ENCODE measurements at regions not wholly inside any gene's neighbourhood (a gene's known extent, or its start where the extent isn't known, plus 50 kb on each side); places are given as distances from the start of the nearest gene placed in this dataset.

GRCh38 chr3:117417411-117417810 lies 707.8 kb downstream of the TUSC7 start:
- DNase-seq: no peak

DNA sequence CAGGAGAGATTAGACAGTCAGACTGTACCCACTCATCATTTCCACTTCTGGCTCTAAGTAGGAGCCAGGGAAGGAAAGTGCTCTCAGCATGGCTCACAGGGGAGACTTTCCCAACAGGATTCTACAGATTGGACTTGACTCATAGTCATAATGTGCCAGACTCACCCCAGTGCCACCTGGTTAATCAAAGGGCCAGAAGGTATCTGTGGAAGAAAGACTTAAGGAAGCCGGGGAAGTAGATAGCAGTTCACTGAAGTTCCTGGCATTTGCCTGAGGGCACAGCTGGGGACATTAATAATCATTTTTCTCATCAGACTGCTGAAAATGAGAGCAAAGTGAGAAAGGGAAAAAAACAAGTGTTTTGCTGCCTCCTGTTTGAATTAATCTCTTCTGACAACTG lies 717.5 kb downstream of the TUSC7 start:
- DNase-seq: no peak

DNA sequence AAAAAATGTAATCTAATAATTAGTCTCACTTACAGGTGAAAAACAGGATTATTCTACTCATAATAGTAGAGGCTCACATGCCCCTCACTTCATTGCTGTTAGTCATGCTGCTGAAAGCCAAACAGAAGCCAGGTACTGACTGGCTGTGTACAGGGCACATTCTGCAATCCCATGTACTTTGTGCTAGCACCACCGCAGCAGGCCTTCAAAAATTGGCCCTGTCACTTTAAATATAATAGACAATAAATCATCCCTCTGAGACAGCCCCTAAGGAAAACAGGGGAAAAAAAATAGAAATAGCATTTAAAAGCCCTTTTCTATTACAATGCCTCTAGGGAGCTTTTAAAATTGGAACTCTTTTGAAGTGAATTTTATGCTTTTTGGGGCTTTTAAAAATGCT lies 723.8 kb downstream of the TUSC7 start:
- no peak for DNase-seq

- DNase-seq: no peak
Measured at GRCh38 chr3:117434661-117435412, 725.3 kb downstream of the TUSC7 start.

DNA sequence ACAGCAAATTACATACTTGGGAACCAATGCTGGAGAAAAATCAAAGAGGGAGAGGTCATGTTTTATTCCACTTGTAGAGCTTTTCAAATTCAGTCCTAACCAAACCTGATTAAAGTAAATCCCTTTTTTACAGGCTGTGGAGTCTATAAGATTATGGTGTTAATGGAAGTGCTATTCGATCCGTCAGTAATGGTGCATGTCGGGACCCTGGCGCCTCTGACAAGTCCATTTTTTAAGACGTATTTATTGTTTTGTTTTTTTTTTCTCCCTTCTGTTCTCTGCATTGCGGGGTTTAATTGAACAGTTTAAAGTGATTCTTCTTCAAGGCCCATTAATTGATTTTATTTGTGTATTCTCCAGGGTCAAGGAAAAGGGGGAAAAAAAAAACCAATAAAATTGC lies 725.9 kb downstream of the TUSC7 start:
- DNase-seq: no peak

DNA sequence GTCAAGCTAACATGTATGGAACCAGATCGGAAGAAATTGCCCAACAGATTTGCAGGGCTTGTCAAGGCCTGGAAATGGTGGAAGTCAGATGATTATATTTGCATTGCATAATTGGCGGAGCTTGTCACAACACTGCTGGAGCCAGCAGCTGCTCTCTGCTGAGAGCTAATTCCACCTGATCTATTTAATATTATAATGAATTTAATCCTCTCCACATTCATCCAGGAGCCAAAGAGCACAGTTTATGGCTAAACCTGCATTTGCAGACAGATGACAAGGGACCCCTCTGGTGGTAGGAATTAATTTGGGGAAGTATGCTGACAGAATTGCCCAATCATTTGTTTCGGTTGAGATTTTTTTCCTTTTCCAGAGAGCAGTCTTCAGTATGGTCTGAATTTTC lies 730.2 kb downstream of the TUSC7 start:
- DNase-seq: no peak

DNA sequence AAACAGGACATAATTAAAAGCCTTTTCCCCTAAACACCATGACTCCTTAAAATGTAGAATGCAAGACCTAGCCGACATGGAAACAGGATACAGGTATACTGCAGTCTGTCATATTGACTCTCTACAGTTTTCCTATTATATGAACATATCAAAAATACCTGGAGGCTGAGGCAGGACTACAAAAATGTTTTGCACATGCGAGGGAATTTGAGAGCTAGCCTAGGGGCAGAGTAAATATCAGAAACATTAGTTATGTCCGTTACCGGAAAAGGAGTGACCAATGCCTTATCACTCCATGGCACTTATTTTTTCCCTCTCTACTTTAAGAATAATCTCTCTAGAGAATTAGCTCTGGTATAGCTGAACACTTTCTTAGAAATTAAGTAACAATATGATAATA lies 732.3 kb downstream of the TUSC7 start:
- DNase-seq: no peak

DNA sequence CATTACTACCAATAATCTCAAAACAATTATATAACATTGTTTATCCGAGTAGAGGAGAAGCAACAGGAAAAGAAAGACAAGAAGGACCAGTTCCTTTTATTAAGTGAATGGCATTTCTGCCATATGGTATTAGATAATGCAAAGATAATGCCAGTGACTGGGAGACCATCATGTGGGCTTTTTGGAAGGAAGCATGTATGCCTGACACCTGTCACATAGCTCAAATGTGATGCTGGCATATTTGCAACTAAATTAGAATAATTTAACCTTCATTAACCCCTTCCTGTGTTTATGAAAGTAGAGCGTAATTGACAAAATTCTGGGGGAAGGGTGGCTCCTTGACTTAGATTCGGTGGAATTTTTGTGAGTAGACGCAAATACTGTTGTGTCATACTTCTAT lies 733.0 kb downstream of the TUSC7 start:
- DNase-seq: no peak

DNA sequence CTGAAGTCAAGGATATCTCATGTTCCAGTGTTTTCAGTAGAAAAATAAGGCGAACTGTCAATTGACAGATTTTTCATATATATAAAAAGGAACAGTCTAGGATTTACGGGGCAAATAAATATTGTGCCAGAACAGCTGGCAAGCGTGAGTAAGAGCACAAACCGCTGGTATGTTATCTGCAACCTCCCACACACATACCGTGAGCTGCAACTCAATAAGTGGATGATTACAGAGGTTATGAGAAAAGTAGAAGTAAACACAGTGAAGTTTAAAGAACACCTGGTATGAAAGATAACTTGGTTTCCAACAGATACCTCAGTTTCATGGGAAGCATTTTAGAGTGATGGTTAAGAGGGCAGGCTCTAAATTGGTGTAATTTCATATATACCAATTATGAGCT lies 733.4 kb downstream of the TUSC7 start:
- DNase-seq: no peak

DNA sequence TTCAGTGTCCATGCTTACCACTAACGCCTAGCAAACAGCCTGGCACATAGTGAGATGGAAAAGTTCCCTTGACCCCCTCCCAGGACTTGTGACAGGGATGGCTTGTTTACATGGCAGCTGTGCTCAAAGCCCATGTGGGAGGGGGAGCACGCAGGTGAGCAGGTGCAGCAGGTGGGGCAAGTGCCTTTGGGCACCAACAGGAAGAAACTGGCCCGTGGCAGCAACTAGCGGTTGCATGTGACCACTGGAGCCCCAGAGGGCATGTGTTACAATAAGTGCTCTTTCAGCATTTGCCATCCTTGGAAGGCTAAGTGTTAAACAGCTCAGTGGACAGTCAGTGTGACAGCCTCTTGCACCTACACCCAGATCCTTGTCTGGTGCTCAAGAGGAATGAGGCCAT lies 734.6 kb downstream of the TUSC7 start:
- no peak for DNase-seq

GRCh38 chr3:117447419-117447818 lies 737.8 kb downstream of the TUSC7 start:
- no peak for DNase-seq

DNA sequence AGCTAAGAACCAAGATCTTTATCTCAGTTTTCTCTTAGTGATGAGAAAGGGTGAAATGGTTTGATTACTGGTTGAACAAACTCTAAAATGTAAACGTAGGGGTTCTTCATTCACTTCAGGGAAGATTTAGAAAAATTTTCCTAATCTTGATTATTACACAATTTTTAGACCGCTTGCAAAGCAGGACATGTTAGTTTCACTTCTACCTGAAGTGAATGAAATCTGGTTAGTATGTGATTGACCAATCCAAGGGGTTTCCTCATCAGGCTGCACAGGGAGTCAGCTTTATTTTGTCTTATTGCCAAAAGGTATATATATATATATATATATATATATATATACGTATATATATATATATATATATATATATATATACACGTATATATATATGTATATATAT lies 740.4 kb downstream of the TUSC7 start:
- no peak for DNase-seq

DNA sequence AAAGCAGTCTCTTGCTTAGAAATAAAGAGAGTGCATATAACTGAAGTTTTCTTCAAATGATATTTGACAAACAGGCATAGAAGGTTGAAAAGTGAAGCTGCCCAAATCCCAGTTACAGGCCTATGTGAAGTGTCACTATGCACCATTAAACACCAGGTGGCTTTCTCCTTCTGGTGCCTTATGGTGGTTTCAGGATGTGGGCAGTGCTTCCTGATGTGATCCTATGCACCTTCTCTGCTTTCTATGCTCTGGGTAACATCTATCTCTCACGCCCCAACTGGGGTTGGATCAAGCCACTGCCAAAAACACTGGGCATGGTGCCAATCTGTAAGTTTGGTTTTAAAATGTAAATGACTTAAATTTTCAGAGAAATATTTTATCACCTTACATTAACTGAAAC lies 744.7 kb downstream of the TUSC7 start:
- no peak for DNase-seq

DNA sequence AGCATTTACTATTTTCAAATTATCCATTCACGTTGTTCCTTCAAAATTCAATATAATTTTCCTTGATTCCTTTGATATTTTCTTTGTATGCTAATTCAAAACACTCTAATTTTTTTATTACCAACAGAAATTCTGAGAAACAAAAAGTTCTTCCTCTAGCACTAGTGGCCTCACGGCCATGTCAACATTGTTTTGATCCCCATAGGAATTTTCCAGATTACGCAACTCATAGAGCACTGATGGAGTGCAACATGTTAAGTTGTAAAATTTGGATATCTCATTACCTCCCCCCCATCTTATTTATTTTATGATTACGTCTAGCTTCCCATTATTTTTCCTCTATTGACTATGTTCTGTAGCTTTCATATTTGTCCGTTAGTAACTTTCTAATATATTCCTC lies 745.3 kb downstream of the TUSC7 start:
- no peak for DNase-seq

- no peak for DNase-seq
Measured at GRCh38 chr3:117455782-117456181, 746.2 kb downstream of the TUSC7 start.

GRCh38 chr3:117463276-117464115 lies 753.9 kb downstream of the TUSC7 start:
- DNase-seq: no peak

DNA sequence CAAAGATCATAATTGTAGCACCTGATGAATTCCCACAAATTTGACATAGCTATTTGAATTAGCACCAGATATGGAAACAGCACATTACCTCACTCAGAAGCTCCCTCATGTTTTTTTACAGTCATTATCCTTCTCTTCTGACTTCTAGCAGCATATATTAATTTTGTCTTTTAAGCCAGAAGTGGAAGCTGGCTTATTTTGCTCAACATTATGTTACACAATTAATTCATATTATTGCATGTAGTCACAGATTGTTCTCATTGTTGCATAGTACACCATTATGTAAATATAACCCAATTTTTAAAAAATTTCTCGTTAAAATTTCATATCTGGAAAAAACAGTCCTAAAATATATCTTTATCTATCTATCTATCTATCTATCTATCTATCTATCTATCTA lies 762.3 kb downstream of the TUSC7 start:
- DNase-seq: no peak

DNA sequence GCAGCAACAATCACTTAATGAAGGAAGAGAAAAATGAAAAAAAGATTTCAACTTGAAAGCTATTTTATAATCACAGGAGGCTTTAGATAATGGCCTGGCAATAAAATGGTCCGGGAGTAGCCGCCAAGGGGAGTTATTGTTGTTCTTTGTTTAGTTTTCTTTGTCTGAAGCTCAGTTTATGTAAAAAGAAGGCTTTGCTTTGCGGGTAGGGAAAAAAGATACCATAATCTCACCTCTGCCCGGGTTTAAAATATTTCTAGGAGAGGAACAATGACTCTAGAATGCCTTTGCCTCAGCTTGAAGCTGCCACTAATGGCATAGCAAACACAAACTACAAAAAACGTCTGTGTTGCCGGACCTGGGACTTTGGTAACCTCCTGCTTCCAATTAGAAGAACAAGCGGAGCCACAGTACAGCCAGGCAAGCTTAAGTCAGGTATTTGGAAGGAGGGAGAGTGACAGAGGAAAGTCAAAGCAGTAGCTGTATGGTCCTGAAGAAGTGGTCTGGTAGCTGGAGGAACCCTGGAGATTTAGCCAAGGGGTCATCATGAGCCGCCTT lies 764.5 kb downstream of the TUSC7 start:
- no peak for DNase-seq

DNA sequence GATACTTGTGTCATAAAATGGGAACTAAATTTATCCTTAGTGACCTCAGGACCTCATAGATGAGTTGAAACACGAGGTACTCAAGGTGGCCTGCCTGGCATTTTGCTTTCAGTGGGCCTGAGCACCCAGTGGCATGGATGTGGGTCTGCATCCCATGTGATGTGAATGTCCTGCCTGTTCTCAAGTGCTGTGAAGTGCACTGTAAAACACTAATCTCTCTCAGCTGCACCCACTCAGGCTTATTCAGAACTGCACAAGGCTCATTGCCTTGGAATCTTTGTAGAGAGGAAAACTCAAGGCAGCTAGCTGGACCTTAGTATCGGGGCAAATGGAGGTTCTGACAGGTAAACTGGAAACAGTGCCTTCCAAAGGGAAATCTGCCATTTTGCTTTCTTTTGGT lies 767.0 kb downstream of the TUSC7 start:
- DNase-seq: no peak

DNA sequence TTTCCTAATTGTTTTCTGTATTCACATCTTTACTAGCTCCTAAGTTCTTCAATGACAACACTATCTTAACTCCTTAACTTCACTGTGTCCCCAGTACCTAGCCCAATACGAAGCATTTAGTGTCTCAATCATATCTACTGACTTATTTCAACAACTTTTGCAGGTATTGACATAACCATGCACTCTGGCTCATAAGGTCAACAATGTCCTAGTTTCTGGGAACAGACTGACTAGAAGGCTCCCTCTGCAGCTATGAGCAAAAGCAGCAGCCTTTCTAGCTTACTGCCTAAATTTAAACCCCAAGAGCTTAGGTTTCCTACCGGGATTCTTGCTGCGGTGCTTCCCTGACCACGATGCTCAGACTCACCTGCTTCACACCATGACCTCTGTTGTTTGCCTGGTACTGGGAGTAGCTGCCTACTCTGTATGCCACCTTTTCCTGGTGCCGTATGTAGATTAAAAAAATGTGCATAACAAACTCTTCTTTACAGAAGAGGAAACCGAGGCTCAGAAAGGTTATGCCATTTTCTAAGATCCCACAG lies 767.7 kb downstream of the TUSC7 start:
- no peak for DNase-seq

DNA sequence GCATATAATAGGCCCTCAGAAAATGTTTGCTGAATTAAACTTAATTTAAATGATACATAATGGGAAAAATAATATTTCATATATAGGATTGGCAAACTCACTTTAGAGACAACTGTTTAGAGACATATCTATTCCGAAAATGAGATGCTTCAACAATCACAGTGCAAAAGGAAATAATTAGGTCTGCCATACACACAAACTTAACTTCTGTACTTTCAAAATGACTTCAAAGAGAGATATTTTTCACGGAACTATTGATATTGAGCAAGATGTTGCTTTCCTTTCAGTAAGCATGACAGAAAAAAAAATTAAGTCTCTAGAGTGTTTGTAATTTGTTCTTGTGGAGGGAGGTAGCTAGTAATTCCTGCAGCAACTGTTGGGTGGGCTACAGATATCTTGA lies 769.5 kb downstream of the TUSC7 start:
- no peak for DNase-seq

DNA sequence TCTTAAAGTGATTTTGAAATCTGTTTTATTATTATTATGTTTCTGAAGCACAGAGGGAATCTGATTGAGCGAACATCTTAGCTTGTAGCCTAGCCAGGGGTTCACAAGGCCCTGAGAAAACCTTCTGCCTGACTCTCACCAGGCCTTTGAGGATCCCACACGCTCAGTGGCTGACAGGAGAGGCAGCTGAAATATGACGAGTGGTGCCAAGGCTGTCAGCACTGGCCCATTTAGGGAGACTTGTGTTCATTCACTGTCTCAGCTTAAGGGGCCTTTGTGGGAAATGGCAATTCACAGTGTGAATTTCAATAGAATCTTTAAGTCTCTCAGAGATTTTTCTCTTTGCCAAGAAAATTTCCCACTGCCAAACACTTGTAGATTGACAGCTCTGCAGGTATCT lies 770.9 kb downstream of the TUSC7 start:
- DNase-seq: no peak

DNA sequence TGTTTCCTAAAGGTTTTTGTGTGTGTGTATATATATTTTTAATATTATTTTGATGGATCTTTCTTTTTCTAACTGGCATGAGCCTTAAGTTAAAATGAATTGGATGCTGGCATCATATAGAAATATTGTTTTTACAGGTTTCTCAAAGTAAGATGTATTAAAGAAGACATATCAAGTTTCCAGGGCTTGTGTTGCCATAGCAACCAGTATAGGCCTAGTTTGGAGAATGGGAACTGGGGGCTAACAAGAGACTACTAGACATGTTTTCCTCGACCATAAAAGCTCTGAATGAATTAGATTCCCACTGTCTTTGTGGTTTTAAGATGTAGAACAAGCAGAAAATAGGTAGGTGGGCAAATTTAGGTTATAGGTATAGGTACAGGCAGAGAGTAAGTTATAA lies 771.4 kb downstream of the TUSC7 start:
- no peak for DNase-seq

DNA sequence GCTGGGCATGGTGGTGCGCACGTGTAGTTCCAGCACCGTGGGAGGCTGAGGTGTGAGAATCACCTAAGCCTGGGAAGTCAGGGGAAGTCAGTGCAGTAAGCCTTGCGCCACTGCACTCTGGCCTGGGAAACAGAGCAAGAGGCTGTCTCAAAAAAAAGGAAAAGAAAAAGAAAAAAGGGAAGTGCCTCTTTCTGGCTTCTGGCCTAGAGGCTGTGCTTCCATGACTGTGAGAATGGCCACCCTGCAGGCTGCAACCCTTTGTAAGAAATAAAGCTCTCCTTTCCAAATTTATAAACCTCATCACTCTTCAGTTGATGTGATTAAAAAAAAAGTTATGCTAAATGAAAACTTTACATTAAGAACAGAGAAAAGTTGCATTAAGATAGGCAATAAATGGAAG lies 774.3 kb downstream of the TUSC7 start:
- DNase-seq: no peak

All from 8988T (cell line).